Thyroid gland (tissue), 4 donors: ENCODE measurements at regions not wholly inside any gene's neighbourhood (a gene's known extent, or its start where the extent isn't known, plus 50 kb on each side); places are given as distances from the start of the nearest gene placed in this dataset.

Experiments used
- POLR2A ChIP-seq, 2 donors: fragments of 450-650 bp; IDR thresholded peaks; one replicate each; pipeline ENCODE4 v1.6.1; 2017; ENCODE audit warnings: antibody characterized with exemption in 2 of 2, mild to moderate bottlenecking in 2 of 2, moderate library complexity in 1 of 2
- TF ChIP-seq, protein P1 (sequence below), 6 experiments: fragments of 200-600 bp in 3 of 6; fragments of 450-650 bp in 3 of 6; sonication (generic) in 3 of 6; IDR thresholded peaks; one replicate each; pipeline ENCODE4 v1.5.1; 2016 to 2019; ENCODE audit warnings: antibody characterized with exemption in 6 of 6, mild to moderate bottlenecking in 2 of 6, inconsistent platforms in 1 of 6, moderate library complexity in 1 of 6

DNA sequence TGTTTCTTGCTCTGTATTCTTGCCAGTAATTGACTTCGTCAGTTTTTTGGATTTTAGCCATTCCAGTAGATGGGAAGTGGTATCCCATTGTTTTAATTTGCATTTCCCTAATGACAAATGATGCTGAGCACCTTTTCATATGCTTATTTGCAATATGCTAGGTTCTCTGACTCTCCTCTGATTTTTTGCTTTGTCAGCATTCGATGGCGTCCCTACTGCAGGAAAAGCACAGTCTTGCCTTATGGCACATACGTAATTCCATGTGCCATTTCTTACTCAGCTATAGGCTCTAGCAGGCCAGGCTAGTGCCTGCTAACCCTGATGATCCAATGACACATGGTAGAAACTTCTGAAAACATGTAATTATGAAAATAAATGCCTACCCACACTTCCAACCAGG is 239.2 kb upstream of the ATP10A start:
- TF ChIP-seq, protein P1, sequence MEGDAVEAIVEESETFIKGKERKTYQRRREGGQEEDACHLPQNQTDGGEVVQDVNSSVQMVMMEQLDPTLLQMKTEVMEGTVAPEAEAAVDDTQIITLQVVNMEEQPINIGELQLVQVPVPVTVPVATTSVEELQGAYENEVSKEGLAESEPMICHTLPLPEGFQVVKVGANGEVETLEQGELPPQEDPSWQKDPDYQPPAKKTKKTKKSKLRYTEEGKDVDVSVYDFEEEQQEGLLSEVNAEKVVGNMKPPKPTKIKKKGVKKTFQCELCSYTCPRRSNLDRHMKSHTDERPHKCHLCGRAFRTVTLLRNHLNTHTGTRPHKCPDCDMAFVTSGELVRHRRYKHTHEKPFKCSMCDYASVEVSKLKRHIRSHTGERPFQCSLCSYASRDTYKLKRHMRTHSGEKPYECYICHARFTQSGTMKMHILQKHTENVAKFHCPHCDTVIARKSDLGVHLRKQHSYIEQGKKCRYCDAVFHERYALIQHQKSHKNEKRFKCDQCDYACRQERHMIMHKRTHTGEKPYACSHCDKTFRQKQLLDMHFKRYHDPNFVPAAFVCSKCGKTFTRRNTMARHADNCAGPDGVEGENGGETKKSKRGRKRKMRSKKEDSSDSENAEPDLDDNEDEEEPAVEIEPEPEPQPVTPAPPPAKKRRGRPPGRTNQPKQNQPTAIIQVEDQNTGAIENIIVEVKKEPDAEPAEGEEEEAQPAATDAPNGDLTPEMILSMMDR (IDR thresholded peaks at IDR 0.05) = no peak
- no peak for TF ChIP-seq POLR2A (IDR thresholded peaks at IDR 0.05)
